Upper lobe of left lung (tissue), 4 donors: ENCODE measurements at regions not wholly inside any gene's neighbourhood (a gene's known extent, or its start where the extent isn't known, plus 50 kb on each side); places are given as distances from the start of the nearest gene placed in this dataset.

Experiments used
- EP300 ChIP-seq, 4 donors: sonication (generic); formaldehyde crosslinking; IDR thresholded peaks; one replicate each; pipeline ENCODE4 v1.5.1; 2017; ENCODE audit warnings: antibody characterized with exemption in 4 of 4, control low read depth in 2 of 4
- POLR2A ChIP-seq, 4 donors: fragments of 450-650 bp; IDR thresholded peaks; one replicate each; pipeline ENCODE4 v1.5.1; 2016 to 2017; ENCODE audit warnings: antibody characterized with exemption in 4 of 4, mild to moderate bottlenecking in 2 of 4
- POLR2AphosphoS5 ChIP-seq, 2 donors: sonication (generic); formaldehyde crosslinking; IDR thresholded peaks; one replicate each; pipeline ENCODE4 v1.5.1; 2017; ENCODE audit warnings: antibody characterized with exemption in 2 of 2
- TF ChIP-seq, protein P1 (sequence below), 6 experiments: fragments of 450-650 bp in 4 of 6; fragments of 200-600 bp in 2 of 6; sonication (generic) in 2 of 6; IDR thresholded peaks; one replicate each; pipeline ENCODE4 v1.5.1; 2016 to 2019; ENCODE audit warnings: antibody characterized with exemption in 6 of 6

DNA sequence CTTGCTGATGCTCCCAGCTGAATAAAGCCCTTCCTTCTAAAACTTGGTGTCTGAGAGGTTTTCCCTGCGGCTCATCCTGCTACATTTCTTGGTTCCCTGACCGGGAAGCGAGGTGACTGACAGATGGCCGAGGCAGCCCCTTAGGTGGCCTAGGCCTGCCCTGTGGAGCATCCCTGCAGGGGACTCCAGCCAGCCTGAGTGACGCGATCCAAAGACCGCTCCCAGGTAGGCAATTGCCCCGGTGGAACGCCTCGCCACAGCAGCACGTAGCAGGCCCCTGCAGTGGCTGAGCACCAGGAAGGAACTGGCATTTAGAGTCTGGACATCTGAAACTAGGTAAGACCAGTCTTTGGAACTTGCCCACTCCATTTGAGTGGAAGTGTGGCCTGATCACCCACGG, 139.6 kb downstream of the RELL1 start:
- TF ChIP-seq POLR2AphosphoS5 (IDR thresholded peaks at IDR 0.05) (no peak), POLR2A (IDR thresholded peaks at IDR 0.05) (no peak), EP300 (IDR thresholded peaks at IDR 0.05) (no peak)
- TF ChIP-seq, protein P1, sequence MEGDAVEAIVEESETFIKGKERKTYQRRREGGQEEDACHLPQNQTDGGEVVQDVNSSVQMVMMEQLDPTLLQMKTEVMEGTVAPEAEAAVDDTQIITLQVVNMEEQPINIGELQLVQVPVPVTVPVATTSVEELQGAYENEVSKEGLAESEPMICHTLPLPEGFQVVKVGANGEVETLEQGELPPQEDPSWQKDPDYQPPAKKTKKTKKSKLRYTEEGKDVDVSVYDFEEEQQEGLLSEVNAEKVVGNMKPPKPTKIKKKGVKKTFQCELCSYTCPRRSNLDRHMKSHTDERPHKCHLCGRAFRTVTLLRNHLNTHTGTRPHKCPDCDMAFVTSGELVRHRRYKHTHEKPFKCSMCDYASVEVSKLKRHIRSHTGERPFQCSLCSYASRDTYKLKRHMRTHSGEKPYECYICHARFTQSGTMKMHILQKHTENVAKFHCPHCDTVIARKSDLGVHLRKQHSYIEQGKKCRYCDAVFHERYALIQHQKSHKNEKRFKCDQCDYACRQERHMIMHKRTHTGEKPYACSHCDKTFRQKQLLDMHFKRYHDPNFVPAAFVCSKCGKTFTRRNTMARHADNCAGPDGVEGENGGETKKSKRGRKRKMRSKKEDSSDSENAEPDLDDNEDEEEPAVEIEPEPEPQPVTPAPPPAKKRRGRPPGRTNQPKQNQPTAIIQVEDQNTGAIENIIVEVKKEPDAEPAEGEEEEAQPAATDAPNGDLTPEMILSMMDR (IDR thresholded peaks at IDR 0.05): no peak
